SK-N-DZ (cell line): ENCODE measurements at regions not wholly inside any gene's neighbourhood (a gene's known extent, or its start where the extent isn't known, plus 50 kb on each side); places are given as distances from the start of the nearest gene placed in this dataset.

ENCODE experiments used
- DNase-seq: peaks from one replicate; pipeline ENCODE4 v3.0.0-alpha.2; 2015; ENCODE audit warnings: low spot score

- DNase-seq: no peak
Observed at GRCh38 chr6:91415031-91415605, 828.2 kb upstream of the MAP3K7 start.

- DNase-seq: no peak
Observed at GRCh38 chr6:91412532-91412931, 825.7 kb upstream of the MAP3K7 start.

GRCh38 chr6:91407706-91408105, 820.8 kb upstream of the MAP3K7 start:
- no peak for DNase-seq

GRCh38 chr6:91392951-91393350, 806.1 kb upstream of the MAP3K7 start:
- DNase-seq: no peak

GRCh38 chr6:91387290-91388059, 800.6 kb upstream of the MAP3K7 start:
- DNase-seq: no peak

- no peak for DNase-seq
Observed at GRCh38 chr6:91386204-91386603, 799.3 kb upstream of the MAP3K7 start.

- DNase-seq: no peak
Observed at GRCh38 chr6:91383207-91383606, 796.3 kb upstream of the MAP3K7 start.

GRCh38 chr6:91376686-91377085, 789.8 kb upstream of the MAP3K7 start:
- DNase-seq: no peak

- DNase-seq: peak; percentile 6
Observed at GRCh38 chr6:91366781-91367180, 779.9 kb upstream of the MAP3K7 start.

- no peak for DNase-seq
Observed at GRCh38 chr6:91358986-91359385, 772.1 kb upstream of the MAP3K7 start.

- DNase-seq: no peak
Observed at GRCh38 chr6:91352878-91353277, 766.0 kb upstream of the MAP3K7 start.

GRCh38 chr6:91352321-91352720, 765.4 kb upstream of the MAP3K7 start:
- no peak for DNase-seq

- no peak for DNase-seq
Observed at GRCh38 chr6:91350146-91350908, 763.5 kb upstream of the MAP3K7 start.

GRCh38 chr6:91341473-91341872, 754.6 kb upstream of the MAP3K7 start:
- DNase-seq: no peak

- DNase-seq: no peak
Observed at GRCh38 chr6:91340896-91341395, 754.1 kb upstream of the MAP3K7 start.

- DNase-seq: no peak
Observed at GRCh38 chr6:91337967-91338366, 751.1 kb upstream of the MAP3K7 start.

GRCh38 chr6:91330896-91331295, 744.0 kb upstream of the MAP3K7 start:
- no peak for DNase-seq

- no peak for DNase-seq
Observed at GRCh38 chr6:91328241-91328640, 741.4 kb upstream of the MAP3K7 start.

- DNase-seq: no peak
Observed at GRCh38 chr6:91324711-91325110, 737.8 kb upstream of the MAP3K7 start.

- DNase-seq: no peak
Observed at GRCh38 chr6:91317984-91318383, 731.1 kb upstream of the MAP3K7 start.

GRCh38 chr6:91317247-91317835, 730.5 kb upstream of the MAP3K7 start:
- no peak for DNase-seq

GRCh38 chr6:91310178-91310577, 723.3 kb upstream of the MAP3K7 start:
- DNase-seq: no peak
